Thyroid gland (tissue), 4 donors: ENCODE measurements at regions not wholly inside any gene's neighbourhood (a gene's known extent, or its start where the extent isn't known, plus 50 kb on each side); places are given as distances from the start of the nearest gene placed in this dataset.

Experiments used
- DNase-seq, 2 donors: peaks; one replicate each; pipeline ENCODE4 v3.0.0-alpha.2; 2019
- H3K27ac ChIP-seq, 3 donors: fragments of 200-600 bp; sonication (generic); 1 replicate in 2 of 3; 2 replicates in 1 of 3; pipeline ENCODE4 v1.5.1; 2016 to 2019; ENCODE audit warnings: mild to moderate bottlenecking in 1 of 3, moderate library complexity in 1 of 3
- H3K27me3 ChIP-seq: fragments of 200-600 bp; sonication (generic); one replicate; pipeline ENCODE4 v1.5.1; 2019
- H3K36me3 ChIP-seq, 2 donors: fragments of 200-600 bp; sonication (generic); one replicate each; pipeline ENCODE4 v1.5.1; 2016 to 2019
- H3K4me1 ChIP-seq, 2 donors: fragments of 200-600 bp; sonication (generic); one replicate each; pipeline ENCODE4 v1.5.1; 2017 to 2019
- H3K4me3 ChIP-seq, 3 donors: fragments of 200-600 bp; sonication (generic); replicated peaks in 1 of 3; 1 replicate in 2 of 3; 2 replicates in 1 of 3; pipeline ENCODE4 v1.5.1; 2016; ENCODE audit warnings: mild to moderate bottlenecking in 1 of 3
- H3K9me3 ChIP-seq: fragments of 200-600 bp; sonication (generic); one replicate; pipeline ENCODE4 v1.5.1; 2017
- CTCF ChIP-seq, 6 experiments: fragments of 200-600 bp in 3 of 6; fragments of 450-650 bp in 3 of 6; sonication (generic) in 3 of 6; IDR thresholded peaks; one replicate each; pipeline ENCODE4 v1.5.1; 2016 to 2019; ENCODE audit warnings: antibody characterized with exemption in 6 of 6, mild to moderate bottlenecking in 2 of 6, inconsistent platforms in 1 of 6, moderate library complexity in 1 of 6
- POLR2A ChIP-seq, 2 donors: fragments of 450-650 bp; IDR thresholded peaks; one replicate each; pipeline ENCODE4 v1.6.1; 2017; ENCODE audit warnings: antibody characterized with exemption in 2 of 2, mild to moderate bottlenecking in 2 of 2, moderate library complexity in 1 of 2
- WGBS, 2 donors: methylation state at CpG; one replicate each; pipeline ENCODE4 v1.1.5; 2017; 5-methylcytosine and 5-hydroxymethylcytosine counted together
- intact Hi-C: fragments of 100-400 bp; cut with DNase I; formaldehyde crosslinking; loops from one replicate; pipeline ENCODE4 v1.15.1; 2023

DNA sequence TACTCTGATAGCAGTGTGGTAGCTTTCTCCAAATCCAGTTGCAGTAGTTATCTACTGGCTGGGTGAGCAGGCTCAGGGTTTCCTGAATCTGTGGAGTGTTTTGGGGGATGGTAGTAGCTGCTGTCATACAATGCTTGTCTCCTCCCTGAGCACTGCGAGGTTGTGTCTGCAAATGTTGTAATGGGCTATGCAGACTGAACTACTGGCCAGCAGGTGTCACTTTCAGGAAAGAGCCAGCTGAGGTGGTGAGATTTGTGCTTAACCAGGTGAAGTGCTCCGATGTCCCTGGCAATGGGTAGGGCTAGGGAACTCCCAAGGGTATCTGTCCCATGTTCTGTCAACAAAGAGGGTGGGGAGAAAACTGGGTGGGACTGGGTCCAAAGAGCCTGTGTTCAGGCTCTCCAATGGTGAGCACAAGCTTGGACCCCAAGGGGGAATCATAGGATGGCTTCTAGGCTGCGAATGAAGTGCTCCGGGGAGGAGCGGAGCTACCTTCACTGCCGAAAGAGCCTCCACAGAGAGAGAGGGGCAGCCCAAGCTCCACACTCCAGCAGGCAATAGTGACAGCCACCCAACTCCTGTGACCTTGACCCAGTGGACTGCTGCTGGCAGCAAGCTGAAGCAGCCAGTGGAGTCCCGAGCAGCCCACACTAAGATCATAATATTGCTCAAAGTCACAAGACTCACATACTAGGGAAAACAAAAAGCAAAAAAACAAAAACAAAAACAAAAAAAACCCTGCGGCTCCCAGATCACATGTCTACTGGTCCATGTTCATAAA, 1324.0 kb upstream of the USP15 start:
- no peak for DNase-seq
- Histone ChIP-seq H3K4me3 (no peak overlapping the region), H3K4me1 (no peaks in the 10 kb centered on the region), H3K36me3 (no peaks in the 10 kb centered on the region), H3K27ac (no peak overlapping the region), H3K27me3 (no peaks in the 10 kb centered on the region), H3K9me3 (no peaks in the 10 kb centered on the region)
- WGBS, 2 donors: 89 to 95% methylated on average over 8 of the region's 8 CpGs
- TF ChIP-seq CTCF (IDR thresholded peaks at IDR 0.05) (no peak), POLR2A (IDR thresholded peaks at IDR 0.05) (no peak)
- intact Hi-C loops: no loop called here

DNA sequence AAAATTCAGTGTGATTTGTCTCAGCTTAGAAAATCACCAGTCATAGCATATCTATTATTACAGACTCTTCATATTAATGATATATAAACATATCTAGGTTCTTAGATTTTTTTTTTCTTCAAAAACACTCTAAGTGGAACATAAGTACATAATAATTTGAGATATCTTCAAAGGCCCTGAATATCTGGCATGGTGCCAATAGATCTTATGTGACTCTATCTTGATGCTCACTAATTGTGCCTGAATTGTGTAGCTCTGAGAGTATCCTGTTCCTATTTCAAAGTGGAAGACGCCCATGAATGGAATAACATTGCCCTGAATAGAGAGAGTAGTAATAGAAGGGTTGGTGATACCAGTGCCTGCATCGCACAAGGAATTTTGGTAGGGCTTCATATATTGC, 1312.7 kb upstream of the USP15 start:
- intact Hi-C loops: no loop called here
- DNase-seq: no peak
- Histone ChIP-seq H3K4me3 (no peak overlapping the region), H3K9me3 (no peaks in the 10 kb centered on the region), H3K4me1 (no peaks in the 10 kb centered on the region), H3K36me3 (no peaks in the 10 kb centered on the region), H3K27me3 (no peaks in the 10 kb centered on the region), H3K27ac (no peak overlapping the region)
- WGBS, 2 donors: 86 to 88% methylated on average over 2 of the region's 2 CpGs
- TF ChIP-seq POLR2A (IDR thresholded peaks at IDR 0.05): no peak
- TF ChIP-seq CTCF (IDR thresholded peaks at IDR 0.05): no peak

DNA sequence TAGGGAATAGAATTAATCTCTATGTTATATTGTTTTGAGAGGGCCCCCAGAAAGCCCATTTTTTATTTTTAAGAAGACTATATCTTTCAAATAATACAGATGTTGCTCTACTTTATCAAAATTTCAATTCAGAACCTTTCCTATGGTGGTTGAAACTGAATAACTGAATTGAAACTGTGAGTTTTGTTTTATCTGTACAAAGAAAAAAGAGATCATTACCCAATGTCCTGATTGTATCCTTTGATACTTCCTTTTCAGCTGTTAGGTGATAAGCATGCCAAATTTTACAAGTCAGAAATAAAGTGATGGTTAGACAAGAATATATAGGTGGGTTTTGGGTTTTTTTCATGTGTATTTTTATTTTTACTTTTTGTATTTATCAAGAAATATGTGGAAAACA, 1293.1 kb upstream of the USP15 start:
- intact Hi-C loops: no loop called here
- H3K9me3 ChIP-seq: no peaks in the 10 kb centered on the region
- DNase-seq: no peak

DNA sequence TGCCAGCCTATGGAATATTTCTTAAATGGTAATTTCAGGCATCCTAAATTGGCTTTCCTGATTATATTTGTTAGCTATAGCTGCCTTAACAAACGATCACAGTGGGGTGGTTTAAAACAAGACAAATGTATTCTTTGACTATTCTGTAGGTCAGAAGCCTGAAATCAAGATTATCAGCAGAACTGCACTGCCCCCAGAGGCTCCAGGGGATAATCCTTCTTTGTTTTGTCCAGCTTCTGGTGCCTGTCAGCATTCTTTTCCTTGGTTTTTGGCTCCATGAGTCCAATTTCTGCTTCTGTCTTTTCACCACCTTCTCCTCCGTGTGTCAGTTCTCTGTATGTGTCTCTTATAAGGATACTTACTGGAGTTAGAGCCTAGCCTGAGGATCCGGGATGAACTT, 1282.2 kb upstream of the USP15 start:
- intact Hi-C loops: no loop called here
- WGBS, 2 donors: 39 to 42% methylated on average over 3 of the region's 3 CpGs
- no peak for DNase-seq
- H3K27ac ChIP-seq: no peak overlapping the region
- H3K4me3 ChIP-seq: no peak overlapping the region
- no peak for TF ChIP-seq POLR2A (IDR thresholded peaks at IDR 0.05)
- no peak for TF ChIP-seq CTCF (IDR thresholded peaks at IDR 0.05)
- no peaks in the 10 kb centered on the region for H3K27me3 ChIP-seq
- no peaks in the 10 kb centered on the region for H3K9me3 ChIP-seq
- H3K4me1 ChIP-seq: no peaks in the 10 kb centered on the region
- H3K36me3 ChIP-seq: no peaks in the 10 kb centered on the region

More for the DNA sequence above, 1293.1 kb upstream of the USP15 start:
- Histone ChIP-seq H3K27me3 (no peaks in the 10 kb centered on the region), H3K4me3 (no peak overlapping the region), H3K4me1 (no peaks in the 10 kb centered on the region), H3K27ac (no peak overlapping the region), H3K36me3 (no peaks in the 10 kb centered on the region)
- no peak for TF ChIP-seq POLR2A (IDR thresholded peaks at IDR 0.05)
- no peak for TF ChIP-seq CTCF (IDR thresholded peaks at IDR 0.05)

DNA sequence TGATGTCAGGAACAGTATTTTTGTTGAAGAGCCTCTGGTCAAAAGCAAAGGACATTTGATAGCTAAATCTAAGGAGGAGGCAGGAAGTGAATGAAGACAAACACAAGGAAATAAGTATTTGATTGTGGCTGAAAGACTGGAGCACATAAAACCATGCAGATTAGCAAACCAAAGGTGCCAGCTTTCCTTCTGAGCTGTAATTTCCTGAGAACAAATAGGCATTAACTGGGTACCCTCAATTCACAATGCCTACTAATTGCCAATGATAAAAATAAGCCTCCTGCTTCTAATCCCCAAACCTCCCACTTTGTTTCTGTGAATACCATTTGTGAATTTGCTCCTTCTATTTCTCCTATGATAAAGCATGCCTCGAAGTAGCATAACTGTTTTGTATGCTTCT, 1279.6 kb upstream of the USP15 start:
- Histone ChIP-seq H3K36me3 (no peaks in the 10 kb centered on the region), H3K4me1 (no peaks in the 10 kb centered on the region), H3K27me3 (no peaks in the 10 kb centered on the region), H3K27ac (no peak overlapping the region), H3K9me3 (no peaks in the 10 kb centered on the region), H3K4me3 (no peak overlapping the region)
- intact Hi-C loops: no loop called here
- no peak for DNase-seq
- TF ChIP-seq POLR2A (IDR thresholded peaks at IDR 0.05) (no peak), CTCF (IDR thresholded peaks at IDR 0.05) (no peak)
- 56 to 61% methylated on average over 1 of the region's 1 CpG for WGBS, 2 donors
